HG02571 (cell line): ENCODE measurements at regions not wholly inside any gene's neighbourhood (a gene's known extent, or its start where the extent isn't known, plus 50 kb on each side); places are given as distances from the start of the nearest gene placed in this dataset.

Experiments
- ATAC-seq: cut with Tn5 transposase; IDR thresholded peaks from one replicate; pipeline ENCODE4 v1.9.1; 2021; ENCODE audit warnings: mild to moderate bottlenecking, moderate library complexity; ENCODE audit not compliant: unreplicated experiment

GRCh38 chr13:95352486-95352885 is 51.2 kb upstream of the ABCC4 start:
- no peak for ATAC-seq

GRCh38 chr13:95354156-95354555 is 52.9 kb upstream of the ABCC4 start:
- no peak for ATAC-seq

- no peak for ATAC-seq
Measured at GRCh38 chr13:95354680-95355487, 53.6 kb upstream of the ABCC4 start.

- no peak for ATAC-seq
Measured at GRCh38 chr13:95355494-95355893, 54.2 kb upstream of the ABCC4 start.

GRCh38 chr13:95356916-95357315 is 55.7 kb upstream of the ABCC4 start:
- ATAC-seq, result no peak

GRCh38 chr13:95357875-95358274 is 56.6 kb upstream of the ABCC4 start:
- no peak for ATAC-seq

GRCh38 chr13:95360052-95360451 is 58.8 kb upstream of the ABCC4 start:
- ATAC-seq, result no peak

- ATAC-seq, result no peak
Measured at GRCh38 chr13:95360464-95361097, 59.3 kb upstream of the ABCC4 start.

GRCh38 chr13:95361686-95362085 is 60.4 kb upstream of the ABCC4 start:
- ATAC-seq, result no peak

- no peak for ATAC-seq
Measured at GRCh38 chr13:95362666-95363065, 61.4 kb upstream of the ABCC4 start.

GRCh38 chr13:95367309-95367843 is 66.1 kb upstream of the ABCC4 start:
- no peak for ATAC-seq

GRCh38 chr13:95368998-95369397 is 67.7 kb upstream of the ABCC4 start:
- no peak for ATAC-seq

GRCh38 chr13:95375706-95376105 is 74.5 kb upstream of the ABCC4 start:
- no peak for ATAC-seq

GRCh38 chr13:95378603-95379002 is 77.4 kb upstream of the ABCC4 start:
- ATAC-seq, result no peak

- peak; percentile 90 for ATAC-seq
Measured at GRCh38 chr13:95380468-95381211, 79.4 kb upstream of the ABCC4 start.

- no peak for ATAC-seq
Measured at GRCh38 chr13:95381212-95381527, 79.9 kb upstream of the ABCC4 start.

- no peak for ATAC-seq
Measured at GRCh38 chr13:95382411-95382810, 81.2 kb upstream of the ABCC4 start.

GRCh38 chr13:95382916-95383315 is 81.7 kb upstream of the ABCC4 start:
- no peak for ATAC-seq

GRCh38 chr13:95385373-95385772 is 84.1 kb upstream of the ABCC4 start:
- no peak for ATAC-seq

- ATAC-seq, result no peak
Measured at GRCh38 chr13:95385798-95386197, 84.5 kb upstream of the ABCC4 start.

- no peak for ATAC-seq
Measured at GRCh38 chr13:95386370-95386769, 85.1 kb upstream of the ABCC4 start.

- ATAC-seq, result no peak
Measured at GRCh38 chr13:95387733-95388207, 86.5 kb upstream of the ABCC4 start.
